OCI-LY3 (cell line): ENCODE measurements at regions not wholly inside any gene's neighbourhood (a gene's known extent, or its start where the extent isn't known, plus 50 kb on each side); places are given as distances from the start of the nearest gene placed in this dataset.

Source experiments
- EZH2phosphoT487 ChIP-seq: fragments of 200-600 bp; shearing (Covaris generic); IDR thresholded peaks from 2 replicates; pipeline ENCODE4 v1.6.1; 2018; ENCODE audit warnings: antibody characterized with exemption, mixed run types, low read depth
- TF ChIP-seq, protein P1 (sequence below): fragments of 200-600, 300-600 bp; sonication (generic); IDR thresholded peaks from 2 replicates; pipeline ENCODE4 v1.5.1; 2014; ENCODE audit warnings: antibody characterized with exemption, low read length, low read depth

- TF ChIP-seq, protein P1, sequence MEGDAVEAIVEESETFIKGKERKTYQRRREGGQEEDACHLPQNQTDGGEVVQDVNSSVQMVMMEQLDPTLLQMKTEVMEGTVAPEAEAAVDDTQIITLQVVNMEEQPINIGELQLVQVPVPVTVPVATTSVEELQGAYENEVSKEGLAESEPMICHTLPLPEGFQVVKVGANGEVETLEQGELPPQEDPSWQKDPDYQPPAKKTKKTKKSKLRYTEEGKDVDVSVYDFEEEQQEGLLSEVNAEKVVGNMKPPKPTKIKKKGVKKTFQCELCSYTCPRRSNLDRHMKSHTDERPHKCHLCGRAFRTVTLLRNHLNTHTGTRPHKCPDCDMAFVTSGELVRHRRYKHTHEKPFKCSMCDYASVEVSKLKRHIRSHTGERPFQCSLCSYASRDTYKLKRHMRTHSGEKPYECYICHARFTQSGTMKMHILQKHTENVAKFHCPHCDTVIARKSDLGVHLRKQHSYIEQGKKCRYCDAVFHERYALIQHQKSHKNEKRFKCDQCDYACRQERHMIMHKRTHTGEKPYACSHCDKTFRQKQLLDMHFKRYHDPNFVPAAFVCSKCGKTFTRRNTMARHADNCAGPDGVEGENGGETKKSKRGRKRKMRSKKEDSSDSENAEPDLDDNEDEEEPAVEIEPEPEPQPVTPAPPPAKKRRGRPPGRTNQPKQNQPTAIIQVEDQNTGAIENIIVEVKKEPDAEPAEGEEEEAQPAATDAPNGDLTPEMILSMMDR = no peak
- no peak for TF ChIP-seq EZH2phosphoT487
Observed at GRCh38 chr20:36091561-36092397, 62.8 kb upstream of the EPB41L1 start.
